Lung (tissue), 11 donors: ENCODE measurements at regions not wholly inside any gene's neighbourhood (a gene's known extent, or its start where the extent isn't known, plus 50 kb on each side); places are given as distances from the start of the nearest gene placed in this dataset.
"Not testable (repeated sequence)": the region's sequence is repeated elsewhere in the genome, so short reads cannot be mapped to it uniquely, and the experiment has no call there.

Experiments
- ATAC-seq: fragments of 200-7000 bp; cut with Tn5 transposase; one replicate; pipeline ENCODE4 v1.9.1; 2020; ENCODE audit warnings: moderate number of reproducible peaks; ENCODE audit not compliant: insufficient read depth, low FRiP score
- DNase-seq, 3 donors: peaks; one replicate each; pipeline ENCODE4 v3.0.0-alpha.2; 2013 to 2017
- H3K27ac ChIP-seq, 2 donors: one replicate each; pipeline ENCODE4 v1.5.1; 2013; ENCODE audit warnings: mild to moderate bottlenecking in 2 of 2, moderate library complexity in 2 of 2, control low read depth in 1 of 2, inconsistent platforms in 1 of 2, low read depth in 1 of 2, low read length in 1 of 2
- H3K27me3 ChIP-seq, 3 donors: one replicate each; pipeline ENCODE4 v1.5.1; 2013; ENCODE audit warnings: low read length in 2 of 3; ENCODE audit not compliant: control insufficient read depth in 3 of 3, insufficient read depth in 3 of 3
- H3K36me3 ChIP-seq, 4 donors: one replicate each; pipeline ENCODE4 v1.5.1; 2013; ENCODE audit warnings: low read length in 4 of 4, mild to moderate bottlenecking in 1 of 4, moderate library complexity in 1 of 4; ENCODE audit not compliant: control insufficient read depth in 4 of 4, insufficient read depth in 4 of 4
- H3K4me1 ChIP-seq, 5 donors: one replicate each; pipeline ENCODE4 v1.5.1; 2013; ENCODE audit warnings: low read length in 5 of 5, mild to moderate bottlenecking in 2 of 5, moderate library complexity in 1 of 5; ENCODE audit not compliant: control insufficient read depth in 5 of 5, insufficient read depth in 5 of 5
- H3K4me3 ChIP-seq: one replicate; pipeline ENCODE4 v1.5.1; 2013; ENCODE audit warnings: mild to moderate bottlenecking, control low read depth, moderate library complexity
- H3K9ac ChIP-seq, 2 donors: one replicate each; pipeline ENCODE4 v1.5.1; 2013; ENCODE audit warnings: low read length in 2 of 2, control low read depth in 1 of 2; ENCODE audit not compliant: insufficient read depth in 1 of 2
- H3K9me3 ChIP-seq, 4 donors: one replicate each; pipeline ENCODE4 v1.5.1; 2013; ENCODE audit warnings: low read length in 3 of 4, mild to moderate bottlenecking in 1 of 4, moderate library complexity in 1 of 4; ENCODE audit not compliant: control insufficient read depth in 4 of 4, insufficient read depth in 3 of 4
- CTCF ChIP-seq: IDR thresholded peaks from 2 replicates; pipeline ENCODE4 v1.5.1; 2012; ENCODE audit warnings: mild to moderate bottlenecking; ENCODE audit errors: control extremely low read depth, extremely low read depth
- WGBS, 2 donors: extraction: QIAGEN DNeasy Blood & Tissue Kit; methylation state at CpG; one replicate each; pipeline ENCODE4 v1.1.7; 2013; 5-methylcytosine and 5-hydroxymethylcytosine counted together
- donor health status: control.
- donor health status: control.
- donor health status: Bipolar disorder and iron deficiency.
- donor health status: healthy.
- donor health status: DM: yes; HTN: yes; CAD: no.

GRCh38 chr10:120105492-120105891 is 213.0 kb downstream of the SEC23IP start:
- no peaks in the 10 kb centered on the region for H3K9me3 ChIP-seq
- H3K9ac ChIP-seq: no peak overlapping the region
- ATAC-seq (no peak), DNase-seq (no peak)
- no peaks in the 10 kb centered on the region for H3K36me3 ChIP-seq
- no peak overlapping the region for H3K4me3 ChIP-seq
- 84 to 92% methylated on average over 1 of the region's 1 CpG for WGBS, 2 donors
- H3K4me1 ChIP-seq: no peaks in the 10 kb centered on the region
- no peaks in the 10 kb centered on the region for H3K27me3 ChIP-seq
- TF ChIP-seq CTCF: no peak
- no peak overlapping the region for H3K27ac ChIP-seq

DNA sequence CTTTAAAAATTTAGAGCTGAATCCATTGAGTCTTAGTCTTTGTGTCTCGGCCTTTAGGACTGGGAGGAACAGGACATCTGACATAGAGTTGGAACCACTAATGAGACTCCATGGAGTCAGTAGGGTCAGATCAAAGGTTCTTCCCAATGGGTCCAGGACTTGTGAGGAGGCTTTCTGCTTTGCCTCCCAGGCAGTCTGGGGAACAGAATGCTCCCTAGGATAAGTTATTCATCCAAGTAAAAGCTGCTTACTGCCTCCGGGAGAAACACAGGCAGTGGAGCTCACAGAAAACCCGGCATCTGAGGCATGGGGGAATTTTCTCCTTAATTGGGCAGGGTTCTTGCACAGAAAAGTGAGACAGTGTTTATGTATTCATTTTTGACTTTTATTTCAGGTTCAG is 216.4 kb downstream of the SEC23IP start:
- WGBS, 2 donors: 78 to 88% methylated on average over 3 of the region's 3 CpGs
- DNase-seq: no peak
- Histone ChIP-seq H3K4me3 (no peak overlapping the region), H3K9me3 (no peaks in the 10 kb centered on the region), H3K36me3 (no peaks in the 10 kb centered on the region), H3K9ac (no peak overlapping the region), H3K27ac (no peak overlapping the region), H3K27me3 (no peaks in the 10 kb centered on the region), H3K4me1 (no peaks in the 10 kb centered on the region)
- no peak for TF ChIP-seq CTCF
- no peak for ATAC-seq

- not testable (repeated sequence) for H3K27me3 ChIP-seq, H3K27ac ChIP-seq, H3K4me3 ChIP-seq, H3K36me3 ChIP-seq, H3K4me1 ChIP-seq, DNase-seq, ATAC-seq, H3K9ac ChIP-seq, H3K9me3 ChIP-seq
- 89 to 92% methylated on average over 3 to 4 of the region's 4 CpGs for WGBS, 2 donors
Measured at GRCh38 chr10:120109725-120110124, 217.2 kb downstream of the SEC23IP start.

DNA sequence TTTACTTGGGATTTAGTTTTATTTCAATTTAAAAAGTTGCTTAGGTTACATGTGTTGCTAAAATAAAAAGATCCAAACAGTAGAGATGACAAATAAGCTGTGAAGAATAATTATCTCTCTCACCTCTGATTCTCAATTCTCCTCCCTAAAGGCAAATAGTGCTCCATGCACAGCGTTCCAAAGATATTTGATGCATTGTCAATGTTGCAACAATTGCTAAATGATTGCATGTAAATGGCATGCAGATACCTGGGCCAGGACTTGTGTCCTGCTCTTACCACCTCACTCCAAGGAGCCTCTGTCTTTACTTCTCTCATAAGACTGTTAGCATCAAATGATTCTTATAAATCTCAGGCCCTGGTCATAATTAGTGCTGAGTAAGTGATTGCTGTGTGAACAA is 217.7 kb downstream of the SEC23IP start:
- no peaks in the 10 kb centered on the region for H3K36me3 ChIP-seq
- H3K9me3 ChIP-seq: no peaks in the 10 kb centered on the region
- no peak for TF ChIP-seq CTCF
- 66 to 81% methylated on average over 1 of the region's 1 CpG for WGBS, 2 donors
- no peaks in the 10 kb centered on the region for H3K27me3 ChIP-seq
- no peak overlapping the region for H3K27ac ChIP-seq
- no peak for DNase-seq
- no peak overlapping the region for H3K9ac ChIP-seq
- ATAC-seq: no peak
- no peaks in the 10 kb centered on the region for H3K4me1 ChIP-seq
- no peak overlapping the region for H3K4me3 ChIP-seq
